ENCODE measurements at regions not wholly inside any gene's neighbourhood (a gene's known extent, or its start where the extent isn't known, plus 50 kb on each side); places are given as distances from the start of the nearest gene placed in this dataset.

DNA sequence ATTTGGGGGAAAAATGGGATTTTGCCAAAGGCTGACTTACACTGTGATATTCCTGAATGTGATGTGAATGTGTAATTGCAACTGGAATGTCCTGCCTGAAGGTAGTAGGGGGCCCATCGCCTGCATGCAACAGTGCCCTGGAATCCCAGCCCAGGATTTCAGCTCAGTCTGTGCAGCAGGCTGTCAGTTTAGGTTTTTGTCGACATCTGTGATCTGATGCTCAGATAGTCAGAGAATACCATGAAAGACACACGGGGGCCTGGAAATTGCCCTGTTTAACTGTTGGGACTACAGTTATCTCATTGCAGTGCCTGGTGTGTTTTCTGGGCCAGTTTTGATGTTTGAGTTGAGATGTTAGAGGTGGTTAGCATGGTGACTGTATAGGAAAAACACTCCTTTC lies 84.5 kb upstream of the HK2 start (continued):
- TF ChIP-seq, protein P1, sequence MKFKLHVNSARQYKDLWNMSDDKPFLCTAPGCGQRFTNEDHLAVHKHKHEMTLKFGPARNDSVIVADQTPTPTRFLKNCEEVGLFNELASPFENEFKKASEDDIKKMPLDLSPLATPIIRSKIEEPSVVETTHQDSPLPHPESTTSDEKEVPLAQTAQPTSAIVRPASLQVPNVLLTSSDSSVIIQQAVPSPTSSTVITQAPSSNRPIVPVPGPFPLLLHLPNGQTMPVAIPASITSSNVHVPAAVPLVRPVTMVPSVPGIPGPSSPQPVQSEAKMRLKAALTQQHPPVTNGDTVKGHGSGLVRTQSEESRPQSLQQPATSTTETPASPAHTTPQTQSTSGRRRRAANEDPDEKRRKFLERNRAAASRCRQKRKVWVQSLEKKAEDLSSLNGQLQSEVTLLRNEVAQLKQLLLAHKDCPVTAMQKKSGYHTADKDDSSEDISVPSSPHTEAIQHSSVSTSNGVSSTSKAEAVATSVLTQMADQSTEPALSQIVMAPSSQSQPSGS (IDR thresholded peaks at IDR 0.05; ENCODE audit: low read length): no peak

All from H1 (cell line).